ENCODE measurements at regions not wholly inside any gene's neighbourhood (a gene's known extent, or its start where the extent isn't known, plus 50 kb on each side); places are given as distances from the start of the nearest gene placed in this dataset.

GRCh38 chr4:126955292-126956183, 677.2 kb upstream of the INTU start:
- TF ChIP-seq CTCF (IDR thresholded peaks at IDR 0.05; ENCODE audit: low read depth, low read length, poor library complexity, severe bottlenecking) (no peak), EZH2phosphoT487 (IDR thresholded peaks at IDR 0.05; ENCODE audit: borderline replicate concordance, low read length) (no peak)
